Upper lobe of left lung (tissue), 6 donors: ENCODE measurements at regions not wholly inside any gene's neighbourhood (a gene's known extent, or its start where the extent isn't known, plus 50 kb on each side); places are given as distances from the start of the nearest gene placed in this dataset.

Experiments
- ATAC-seq, 2 donors: fragments of 200-7000 bp; cut with Tn5 transposase; one replicate each; pipeline ENCODE4 v1.9.1; 2022; ENCODE audit warnings: mild to moderate bottlenecking in 2 of 2, moderate library complexity in 2 of 2; ENCODE audit not compliant: low FRiP score in 2 of 2
- DNase-seq, 2 donors: peaks; one replicate each; pipeline ENCODE4 v3.0.0-alpha.2; 2019 to 2020
- H3K27ac ChIP-seq, 4 donors: fragments of 200-600 bp; sonication (generic); one replicate each; pipeline ENCODE4 v1.5.1; 2016 to 2019
- H3K27me3 ChIP-seq, 4 donors: fragments of 200-600 bp; sonication (generic); one replicate each; pipeline ENCODE4 v1.5.1; 2017 to 2019
- H3K36me3 ChIP-seq, 4 donors: fragments of 200-600 bp; sonication (generic); one replicate each; pipeline ENCODE4 v1.5.1; 2016 to 2019
- H3K4me1 ChIP-seq, 4 donors: fragments of 200-600 bp; sonication (generic); one replicate each; pipeline ENCODE4 v1.5.1; 2018 to 2019
- H3K4me3 ChIP-seq, 4 donors: fragments of 200-600 bp; sonication (generic); one replicate each; pipeline ENCODE4 v1.5.1; 2017 to 2019; ENCODE audit warnings: mild to moderate bottlenecking in 2 of 4, moderate library complexity in 1 of 4
- H3K9me3 ChIP-seq, 4 donors: fragments of 200-600 bp; sonication (generic); one replicate each; pipeline ENCODE4 v1.5.1; 2018 to 2019
- CTCF ChIP-seq, 6 experiments: fragments of 450-650 bp in 4 of 6; fragments of 200-600 bp in 2 of 6; sonication (generic) in 2 of 6; IDR thresholded peaks; one replicate each; pipeline ENCODE4 v1.5.1; 2016 to 2019; ENCODE audit warnings: antibody characterized with exemption in 6 of 6
- EP300 ChIP-seq, 4 donors: sonication (generic); formaldehyde crosslinking; IDR thresholded peaks; one replicate each; pipeline ENCODE4 v1.5.1; 2017; ENCODE audit warnings: antibody characterized with exemption in 4 of 4, control low read depth in 2 of 4
- POLR2A ChIP-seq, 4 donors: fragments of 450-650 bp; IDR thresholded peaks; one replicate each; pipeline ENCODE4 v1.5.1; 2016 to 2017; ENCODE audit warnings: antibody characterized with exemption in 4 of 4, mild to moderate bottlenecking in 2 of 4
- POLR2AphosphoS5 ChIP-seq, 2 donors: sonication (generic); formaldehyde crosslinking; IDR thresholded peaks; one replicate each; pipeline ENCODE4 v1.5.1; 2017; ENCODE audit warnings: antibody characterized with exemption in 2 of 2
- WGBS, 2 donors: methylation state at CpG; one replicate each; pipeline ENCODE4 v1.1.5; 2017 to 2018; 5-methylcytosine and 5-hydroxymethylcytosine counted together
- donor health status: DM: no; HTN: no; CAD: no; lungs with moderate emphysema.
- donor health status: DM: no; HTN: yes; CAD: no; lungs with severe emphysema.

GRCh38 chr10:31599626-31600504 lies 280.8 kb downstream of the ZEB1 start:
- H3K27ac ChIP-seq = no peak overlapping the region
- TF ChIP-seq EP300 (IDR thresholded peaks at IDR 0.05) (no peak), CTCF (IDR thresholded peaks at IDR 0.05) (no peak), POLR2AphosphoS5 (IDR thresholded peaks at IDR 0.05) (no peak), POLR2A (IDR thresholded peaks at IDR 0.05) (no peak)
- no peaks in the 10 kb centered on the region for H3K27me3 ChIP-seq
- peaks cover 3 to 19% (median 6%) of the 10 kb centered on the region in 4 donors for H3K4me1 ChIP-seq
- H3K36me3 ChIP-seq = no peaks in the 10 kb centered on the region
- 90 to 91% methylated on average over 9 of the region's 9 CpGs for WGBS, 2 donors
- no peak overlapping the region for H3K4me3 ChIP-seq
- H3K9me3 ChIP-seq = no peaks in the 10 kb centered on the region
- ATAC-seq (no peak), DNase-seq (no peak)

DNA sequence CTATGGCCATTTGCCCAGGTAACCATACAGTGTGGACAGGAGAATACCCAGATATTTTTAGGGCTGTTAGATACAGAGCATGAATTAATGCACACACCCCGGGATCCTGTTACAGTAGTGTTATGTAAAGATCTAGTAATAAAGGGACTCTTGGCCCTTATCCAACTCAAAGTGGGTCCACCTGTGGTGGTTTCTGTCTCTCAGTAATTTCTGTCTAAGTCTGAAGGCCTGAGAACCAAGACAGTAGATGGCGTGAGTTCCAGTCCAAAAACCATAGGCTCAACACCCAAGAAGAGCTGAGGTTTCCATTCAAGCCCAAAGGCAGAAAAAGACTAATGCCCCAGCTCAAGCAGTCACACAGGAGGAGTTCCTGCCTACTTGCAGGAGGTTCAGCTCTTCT lies 277.7 kb downstream of the ZEB1 start:
- no peak overlapping the region for H3K4me3 ChIP-seq
- H3K9me3 ChIP-seq = no peaks in the 10 kb centered on the region
- TF ChIP-seq CTCF (IDR thresholded peaks at IDR 0.05) = no peak
- no peak for TF ChIP-seq POLR2A (IDR thresholded peaks at IDR 0.05)
- TF ChIP-seq EP300 (IDR thresholded peaks at IDR 0.05) = no peak
- no peak for TF ChIP-seq POLR2AphosphoS5 (IDR thresholded peaks at IDR 0.05)
- no peaks in the 10 kb centered on the region for H3K36me3 ChIP-seq
- 92 to 93% methylated on average over 2 of the region's 2 CpGs for WGBS, 2 donors
- no peak for DNase-seq
- no peak overlapping the region for H3K27ac ChIP-seq
- no peaks in the 10 kb centered on the region for H3K4me1 ChIP-seq
- ATAC-seq = no peak
- no peaks in the 10 kb centered on the region for H3K27me3 ChIP-seq

- H3K27me3 ChIP-seq = no peaks in the 10 kb centered on the region
- H3K4me3 ChIP-seq = no peak overlapping the region
- H3K36me3 ChIP-seq = no peaks in the 10 kb centered on the region
- ATAC-seq = no peak
- H3K27ac ChIP-seq = no peak overlapping the region
- WGBS, 2 donors = 77 to 78% methylated on average over 3 of the region's 3 CpGs
- no peak for DNase-seq
- no peaks in the 10 kb centered on the region for H3K9me3 ChIP-seq
- no peaks in the 10 kb centered on the region for H3K4me1 ChIP-seq
- TF ChIP-seq POLR2A (IDR thresholded peaks at IDR 0.05) = no peak
- TF ChIP-seq EP300 (IDR thresholded peaks at IDR 0.05) = no peak
- no peak for TF ChIP-seq POLR2AphosphoS5 (IDR thresholded peaks at IDR 0.05)
- TF ChIP-seq CTCF (IDR thresholded peaks at IDR 0.05) = no peak
These were observed 277.0 kb downstream of the ZEB1 start for GRCh38 chr10:31595992-31596391.

DNA sequence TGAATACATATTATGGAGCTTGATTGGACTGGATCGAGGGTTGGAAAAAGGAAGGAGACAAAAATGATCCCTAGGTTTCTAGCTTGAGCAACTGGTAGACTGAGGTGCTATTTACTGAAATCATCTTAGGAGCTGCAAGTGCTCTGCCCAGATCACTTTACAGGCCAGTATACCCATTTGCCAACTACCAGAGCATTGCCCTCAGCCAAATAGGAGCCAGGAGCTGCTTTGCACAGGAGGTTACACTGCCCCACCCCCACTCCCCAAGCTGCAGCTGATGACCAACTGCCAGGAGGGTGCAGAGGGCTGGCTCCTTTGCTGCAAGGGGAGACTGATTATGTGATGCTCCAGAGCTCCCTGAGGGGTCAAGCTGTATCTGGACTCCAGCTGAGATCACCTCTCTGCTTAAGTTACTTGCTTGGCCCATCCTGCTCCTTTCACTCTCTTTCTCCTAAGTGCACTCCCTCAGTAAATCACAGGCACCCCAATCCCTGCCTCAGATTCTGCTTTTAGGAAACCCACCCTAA lies 275.4 kb downstream of the ZEB1 start:
- TF ChIP-seq POLR2A (IDR thresholded peaks at IDR 0.05) (no peak), CTCF (IDR thresholded peaks at IDR 0.05) (no peak), EP300 (IDR thresholded peaks at IDR 0.05) (no peak), POLR2AphosphoS5 (IDR thresholded peaks at IDR 0.05) (no peak)
- ATAC-seq = no peak
- Histone ChIP-seq H3K4me3 (no peak overlapping the region), H3K9me3 (no peaks in the 10 kb centered on the region), H3K27ac (no peak overlapping the region), H3K27me3 (no peaks in the 10 kb centered on the region), H3K36me3 (no peaks in the 10 kb centered on the region), H3K4me1 (no peaks in the 10 kb centered on the region)
- DNase-seq = no peak
- WGBS, 2 donors = 75 to 83% methylated on average over 1 of the region's 1 CpG
